HG02870 (cell line): ENCODE measurements at regions not wholly inside any gene's neighbourhood (a gene's known extent, or its start where the extent isn't known, plus 50 kb on each side); places are given as distances from the start of the nearest gene placed in this dataset.

ENCODE experiments used
- ATAC-seq: cut with Tn5 transposase; IDR thresholded peaks from one replicate; pipeline ENCODE4 v1.9.1; 2021; ENCODE audit warnings: mild to moderate bottlenecking, moderate library complexity; ENCODE audit not compliant: unreplicated experiment

DNA sequence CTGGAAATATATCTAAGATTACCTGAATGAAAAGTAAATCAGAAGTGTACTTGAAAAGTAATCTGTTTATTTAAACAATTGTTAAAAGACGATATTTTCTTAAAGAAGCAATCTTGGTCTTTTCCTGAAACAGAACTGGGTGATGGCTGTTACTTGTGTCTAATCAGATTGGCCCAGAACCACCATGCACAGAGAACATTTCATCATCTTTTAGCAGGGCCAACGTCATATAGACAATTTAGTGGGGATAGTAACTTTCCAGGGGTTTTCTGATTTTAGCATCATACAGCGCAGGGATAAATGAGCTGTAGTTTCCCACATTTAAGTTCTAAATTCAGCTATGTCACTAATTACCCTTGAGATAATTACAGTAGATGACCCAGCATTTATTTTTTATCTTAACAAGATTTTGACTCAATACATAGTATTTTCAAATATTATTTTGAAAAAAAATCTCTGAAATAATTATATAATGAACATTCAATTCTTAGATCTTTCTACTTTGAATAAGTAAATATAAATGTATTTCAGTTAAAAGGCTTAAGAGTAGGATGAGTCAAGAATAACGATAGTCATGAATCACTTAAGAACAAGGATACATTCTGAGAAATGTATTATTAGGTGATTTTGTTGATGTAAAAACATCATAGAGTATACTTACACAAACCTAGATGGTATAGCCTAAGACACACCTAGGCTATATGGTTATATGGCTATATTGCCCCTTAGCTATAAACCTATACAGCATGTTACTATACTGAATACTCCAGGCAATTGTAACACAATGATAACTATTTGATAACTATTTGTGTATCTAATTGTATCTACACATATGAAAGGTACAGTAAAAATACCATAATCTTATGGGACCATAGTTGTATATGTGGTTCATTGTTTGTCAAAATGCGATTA is 103.8 kb upstream of the MME start:
- no peak for ATAC-seq

DNA sequence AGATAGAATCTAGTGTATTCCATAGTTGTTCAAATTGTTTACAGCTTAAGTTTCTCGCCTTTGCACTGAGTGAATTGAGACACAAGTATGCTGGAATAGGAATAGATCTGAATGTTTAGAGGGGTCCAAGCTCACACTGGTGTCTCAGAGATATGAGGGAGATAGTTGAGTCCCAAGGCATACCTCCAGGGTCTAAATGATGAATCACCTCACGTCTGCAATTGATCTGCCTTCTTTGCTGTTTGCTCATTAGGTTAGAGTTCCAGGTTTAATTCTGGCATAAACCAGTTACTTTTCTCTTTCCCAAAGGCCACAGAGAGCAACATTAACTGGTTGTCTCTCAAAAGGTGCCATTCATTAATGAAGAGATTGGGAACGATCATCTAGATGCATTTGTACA is 106.3 kb upstream of the MME start:
- no peak for ATAC-seq

DNA sequence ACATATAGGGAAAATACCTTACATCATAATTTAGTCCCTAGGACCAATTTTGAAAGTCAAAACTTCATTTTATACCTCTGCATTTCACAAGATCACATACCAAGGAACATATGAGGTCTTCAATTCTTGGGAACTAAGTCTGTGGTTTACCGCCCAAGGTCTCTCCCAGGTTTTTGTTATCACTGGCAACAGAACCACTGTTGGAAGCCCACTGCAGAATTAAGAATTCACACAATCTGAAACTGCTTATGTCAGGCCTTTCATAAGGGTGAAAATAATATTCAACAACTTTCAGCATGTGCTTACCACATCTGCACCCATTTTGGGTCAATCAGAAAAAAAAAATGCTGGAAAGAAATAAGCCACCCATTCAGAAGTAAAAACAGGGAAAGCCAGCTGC is 107.2 kb upstream of the MME start:
- no peak for ATAC-seq

DNA sequence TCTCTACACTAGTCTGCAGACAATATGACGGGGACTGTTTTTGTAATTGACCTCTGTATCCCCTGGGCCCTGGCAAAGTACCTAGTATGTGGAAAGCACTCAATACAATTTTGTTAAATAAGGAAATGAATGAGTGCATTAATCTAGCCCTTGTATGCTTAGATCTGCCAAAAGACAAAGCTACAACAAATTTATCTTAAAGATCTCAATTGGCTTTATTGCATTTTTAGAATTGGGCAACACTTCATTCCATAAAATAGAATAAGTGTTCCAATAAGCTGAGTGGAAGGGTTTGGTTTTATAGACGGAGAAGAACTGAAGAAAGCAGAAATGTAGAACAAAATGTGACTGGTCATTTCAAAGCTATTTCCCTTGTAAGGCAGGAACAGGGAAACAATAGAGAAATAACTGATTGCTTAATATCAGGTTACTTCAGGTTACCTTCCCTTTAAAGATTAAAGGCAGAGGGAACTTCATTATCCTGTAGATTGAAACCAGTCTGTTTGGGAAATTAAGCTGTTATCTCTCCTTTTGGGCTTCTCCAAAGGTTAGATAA is 108.3 kb upstream of the MME start:
- no peak for ATAC-seq

DNA sequence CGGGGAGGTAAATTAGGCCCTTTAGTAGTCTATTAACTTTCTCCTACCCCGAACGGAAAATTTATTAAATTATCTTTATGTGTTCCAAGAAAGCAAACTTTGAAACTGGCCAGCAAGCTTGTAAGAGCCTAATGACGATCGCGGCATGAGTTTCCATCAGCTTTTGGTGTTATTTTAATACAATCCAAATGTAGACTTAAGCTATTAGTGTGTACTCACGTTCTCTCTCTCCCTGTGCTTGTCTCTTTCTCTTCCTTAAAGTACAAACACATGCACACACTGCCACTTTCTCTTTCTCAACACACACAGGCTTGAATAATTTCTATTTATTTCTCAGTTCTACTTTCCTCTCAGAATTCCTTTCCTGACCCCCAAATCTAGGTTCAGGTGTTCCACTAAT is 108.8 kb upstream of the MME start:
- ATAC-seq, result no peak

DNA sequence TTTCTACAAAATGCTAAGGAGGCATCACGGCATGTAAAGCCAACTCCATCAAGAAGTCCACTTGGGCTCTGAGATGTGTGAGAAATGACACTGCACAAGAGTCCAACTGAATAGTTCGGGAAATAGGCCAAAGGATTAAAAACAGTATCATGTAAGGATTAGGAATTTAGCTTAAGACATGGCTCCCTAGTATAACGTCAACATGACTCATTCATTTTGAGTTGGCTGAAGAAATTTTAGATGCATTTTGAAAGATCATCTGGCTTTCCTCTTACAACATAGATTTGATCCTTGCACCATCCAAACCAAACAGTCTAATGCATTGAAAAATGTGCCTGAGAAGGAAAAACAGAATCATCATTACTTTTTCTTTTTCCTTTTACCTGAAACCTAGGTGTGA is 109.3 kb upstream of the MME start:
- no peak for ATAC-seq

DNA sequence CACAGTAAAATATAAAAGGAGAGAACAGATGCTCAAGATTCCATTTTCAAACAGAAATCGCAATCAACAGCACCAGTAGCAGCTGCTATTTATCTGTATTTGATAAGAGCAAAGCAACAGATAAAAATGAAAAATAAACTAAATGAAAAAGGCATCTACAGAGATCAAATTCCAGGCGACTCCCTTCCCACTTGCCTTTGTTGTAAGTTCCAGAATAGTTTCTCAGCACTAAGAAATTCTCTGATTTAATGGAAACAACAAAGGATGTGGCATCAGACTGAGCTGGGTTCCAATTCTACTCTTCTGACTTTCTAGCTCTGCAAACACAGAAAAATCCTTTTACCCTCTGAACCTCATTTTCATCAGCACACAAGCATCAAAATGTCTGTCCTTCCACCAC is 110.8 kb upstream of the MME start:
- no peak for ATAC-seq

DNA sequence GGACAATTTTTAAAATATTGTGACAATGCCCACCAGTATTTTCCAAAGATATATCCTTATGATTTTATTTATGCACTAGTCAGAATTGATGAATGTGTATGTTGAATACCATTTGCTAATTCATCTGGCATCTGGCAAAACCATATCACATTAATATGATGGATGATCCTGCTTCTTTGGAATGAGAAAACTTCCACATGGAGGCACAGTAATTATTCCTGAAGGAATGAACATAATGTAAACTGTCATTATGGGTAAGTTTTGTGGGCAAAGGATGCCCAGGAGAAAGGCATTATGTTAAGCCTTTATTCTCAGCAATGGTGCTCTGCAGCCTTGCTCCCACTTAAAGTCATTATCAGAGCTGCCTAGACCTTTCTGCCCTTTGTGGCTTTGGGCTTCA is 113.0 kb upstream of the MME start:
- ATAC-seq, result no peak

DNA sequence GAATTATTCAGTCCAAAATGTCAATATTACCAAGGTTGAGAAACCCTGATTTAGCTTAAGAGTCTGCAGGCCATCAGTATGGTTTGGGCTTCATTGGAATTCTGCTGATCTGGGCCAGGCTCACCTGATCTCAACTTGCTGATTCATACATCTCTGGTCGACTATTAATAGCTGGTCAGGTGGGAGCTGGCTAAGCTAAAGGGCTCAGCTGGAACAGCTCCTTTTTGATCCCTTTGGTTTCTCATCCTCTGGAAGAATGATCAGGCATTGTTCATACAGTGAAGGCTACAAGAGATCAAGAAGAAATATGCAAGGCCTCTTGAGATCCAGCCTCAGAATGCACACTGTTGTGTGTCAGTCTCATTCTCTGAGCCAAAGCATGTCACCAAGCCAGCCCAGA is 123.3 kb upstream of the MME start:
- ATAC-seq, result no peak

DNA sequence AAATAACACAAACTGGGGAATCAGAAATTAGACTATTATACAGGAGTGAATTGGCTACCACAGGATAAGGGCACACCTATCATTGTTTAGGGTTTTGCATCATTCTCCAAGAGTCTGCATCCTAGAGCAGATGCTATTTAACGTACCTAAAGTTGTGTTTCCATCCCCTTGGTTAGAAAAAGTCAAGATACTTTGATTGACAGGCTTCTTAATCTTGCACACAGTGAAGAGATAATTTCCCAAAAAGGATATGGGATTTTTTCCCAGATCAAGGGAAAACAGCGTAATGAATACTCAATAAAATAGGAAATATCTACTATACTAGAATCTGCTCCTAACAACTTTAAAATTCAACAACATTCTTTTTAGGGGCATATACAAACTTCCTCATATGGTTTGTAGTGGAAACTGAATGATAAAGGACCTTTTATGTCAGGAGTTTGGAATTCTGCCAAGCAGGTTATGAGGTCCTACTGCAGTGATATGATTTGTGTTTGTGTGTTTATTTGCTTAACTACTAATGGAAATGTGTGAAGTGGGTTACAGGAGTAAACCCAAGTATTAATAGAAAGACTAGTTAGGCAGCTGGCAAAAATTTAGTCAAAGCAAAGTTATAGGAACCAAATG is 124.1 kb upstream of the MME start:
- no peak for ATAC-seq

DNA sequence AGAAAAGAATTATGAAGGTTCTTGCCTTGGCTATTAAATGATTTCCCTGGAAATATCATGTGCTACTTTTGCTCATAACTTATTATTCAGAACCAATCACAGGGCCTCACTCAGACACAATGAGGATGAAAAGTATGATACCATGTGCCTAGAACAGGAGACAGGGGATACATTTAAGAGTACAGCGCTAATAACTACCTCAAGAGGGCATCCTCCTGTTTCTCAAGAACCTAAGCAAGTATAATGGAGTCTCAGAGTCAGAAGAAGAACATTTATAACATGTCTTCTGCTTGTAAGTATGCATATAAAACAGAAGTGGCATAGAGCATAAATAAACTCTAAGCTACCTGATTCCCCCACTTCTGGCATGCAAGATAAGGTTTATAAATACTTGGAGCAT is 125.4 kb upstream of the MME start:
- ATAC-seq, result no peak

DNA sequence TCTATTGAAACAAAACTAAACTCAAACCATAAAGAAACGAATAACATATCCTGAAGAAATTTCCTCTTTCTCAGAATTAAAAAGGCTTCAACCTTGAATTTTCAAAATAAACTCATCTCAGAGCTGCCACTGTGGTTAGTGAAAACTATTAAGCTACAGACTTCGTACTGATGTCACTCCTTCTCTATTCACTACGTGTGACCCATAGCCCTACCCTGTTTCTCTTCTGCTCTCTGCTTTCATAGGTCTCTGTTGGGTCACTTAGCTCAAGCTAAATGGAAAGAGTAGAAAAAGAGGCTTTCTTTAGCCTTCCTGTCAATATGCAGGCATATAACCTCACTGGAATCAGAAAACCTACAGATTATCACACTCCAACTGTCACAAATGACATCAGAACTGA is 126.6 kb upstream of the MME start:
- no peak for ATAC-seq

DNA sequence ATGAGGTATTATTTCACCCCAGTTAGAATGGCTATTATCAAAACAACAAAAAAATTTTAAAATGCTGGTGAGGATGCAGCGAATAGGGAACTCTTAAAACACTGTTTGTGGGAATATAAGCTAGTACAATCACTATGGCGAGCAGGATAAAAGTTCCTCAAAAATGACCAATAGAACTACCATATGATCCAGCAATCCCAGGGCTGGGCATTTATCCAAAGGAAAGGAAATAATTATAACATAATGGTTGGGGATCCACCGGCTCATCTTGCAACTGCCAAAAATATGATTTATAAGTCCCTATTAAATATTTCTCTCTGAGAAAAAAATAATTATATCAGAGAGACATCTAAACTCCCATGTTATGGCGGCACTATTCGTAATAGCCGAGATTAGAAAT is 127.6 kb upstream of the MME start:
- no peak for ATAC-seq

DNA sequence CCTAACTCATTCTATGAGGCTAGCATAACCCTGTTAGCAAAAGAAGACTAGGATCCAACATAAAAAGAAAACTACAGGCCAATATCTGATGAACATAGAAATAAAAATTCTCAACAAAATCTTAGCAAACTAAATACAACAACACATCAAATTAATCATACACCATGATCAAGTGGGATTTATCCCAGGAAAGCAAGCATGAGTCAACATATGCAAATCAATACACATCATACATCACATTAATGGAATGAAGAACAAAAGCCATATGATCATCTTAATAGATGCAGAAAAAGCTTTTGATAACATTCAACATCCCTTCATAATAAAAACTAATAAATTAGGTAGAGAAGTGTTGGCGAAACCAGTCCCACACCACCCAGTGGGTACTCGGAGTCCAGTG is 136.1 kb upstream of the MME start:
- no peak for ATAC-seq

DNA sequence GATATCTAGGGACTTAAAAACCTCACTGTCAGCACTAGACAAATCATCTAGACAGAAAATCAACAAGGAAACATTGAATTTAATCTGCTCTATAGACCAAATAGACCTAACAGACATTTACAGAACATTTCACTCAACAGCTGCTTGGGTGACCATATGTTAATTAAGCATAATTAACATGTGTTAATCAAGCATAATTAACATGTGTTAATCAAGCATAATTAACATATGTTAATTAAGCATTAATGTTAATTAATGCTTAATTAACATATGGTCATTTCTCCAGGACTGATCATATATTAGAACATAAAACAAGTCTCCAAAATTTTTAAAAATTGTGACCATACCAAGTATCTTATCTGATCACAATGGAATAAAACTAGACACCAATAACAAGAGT is 137.3 kb upstream of the MME start:
- ATAC-seq, result no peak

DNA sequence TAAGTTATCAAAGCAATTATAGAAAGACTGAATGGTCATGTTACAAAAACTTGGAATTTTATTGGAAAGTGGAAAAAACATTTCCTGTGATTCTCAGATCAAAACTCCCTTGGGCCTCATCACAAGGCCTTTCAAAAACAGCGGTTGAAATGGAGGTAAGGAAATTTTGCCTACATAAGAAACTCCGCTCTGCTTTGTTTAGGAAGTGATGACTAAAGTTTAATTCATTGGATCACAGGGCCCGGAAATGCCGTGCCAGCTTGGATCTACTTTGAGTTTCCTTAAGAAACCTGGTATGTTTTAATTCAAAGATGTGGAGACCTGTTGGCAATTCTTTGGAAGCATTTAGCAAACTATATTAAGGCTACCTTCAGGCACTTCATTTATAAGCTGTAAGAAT is 143.9 kb upstream of the MME start:
- ATAC-seq, result no peak

DNA sequence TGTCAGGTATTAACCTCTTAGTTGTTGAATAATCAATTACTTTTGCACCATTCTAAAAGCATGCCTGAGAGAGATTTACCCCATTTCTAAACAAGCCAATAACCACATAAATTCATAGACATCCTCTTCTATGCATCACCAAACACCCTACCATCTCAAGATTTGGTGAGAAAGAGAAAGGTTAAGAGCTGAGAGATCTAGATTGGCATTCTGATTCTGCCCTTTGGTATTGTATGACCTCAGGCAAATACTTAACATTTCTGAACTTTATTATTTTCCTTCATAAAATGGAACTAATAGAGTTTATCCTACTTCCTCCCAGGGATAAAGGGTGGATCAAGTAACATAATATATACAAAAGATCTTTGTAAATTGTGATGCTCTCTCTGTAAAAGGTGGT is 146.5 kb upstream of the MME start:
- ATAC-seq, result no peak

DNA sequence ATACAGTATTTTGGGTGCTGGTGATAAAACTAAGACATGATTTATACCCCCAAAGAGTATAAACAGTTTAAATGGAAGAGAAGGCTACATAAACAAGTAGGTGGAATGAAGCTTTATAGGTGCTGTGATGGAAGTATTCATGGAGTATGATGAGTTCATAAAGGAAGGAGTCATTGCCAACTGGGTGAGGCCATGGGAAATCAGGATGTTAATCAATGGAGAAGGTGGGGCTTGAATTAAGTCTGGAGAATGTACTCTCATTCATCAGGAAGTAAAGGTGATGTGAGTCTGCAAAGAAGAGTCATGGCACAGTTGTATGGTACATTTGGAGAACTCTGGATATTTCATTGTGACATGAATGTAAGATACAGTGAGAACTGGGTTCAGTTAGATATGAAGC is 147.5 kb upstream of the MME start:
- ATAC-seq, result no peak

DNA sequence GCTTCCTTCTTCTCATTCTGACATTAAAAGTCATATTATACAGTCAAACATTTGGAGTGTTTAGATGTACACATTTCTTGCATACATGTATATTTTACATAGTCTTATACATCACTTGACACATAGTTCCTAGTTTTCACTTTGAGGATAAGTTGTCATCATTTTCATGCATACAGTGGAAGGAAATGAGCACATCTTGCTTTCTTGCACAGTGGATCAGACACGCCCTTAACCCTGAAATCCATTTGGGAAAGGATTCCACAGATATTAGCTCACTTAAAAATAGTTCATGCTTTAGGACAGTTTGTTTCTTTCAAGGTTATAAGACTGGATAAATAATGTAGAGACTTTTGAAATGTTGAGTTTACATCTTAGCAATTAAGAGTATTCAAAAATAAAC is 148.6 kb upstream of the MME start:
- no peak for ATAC-seq

DNA sequence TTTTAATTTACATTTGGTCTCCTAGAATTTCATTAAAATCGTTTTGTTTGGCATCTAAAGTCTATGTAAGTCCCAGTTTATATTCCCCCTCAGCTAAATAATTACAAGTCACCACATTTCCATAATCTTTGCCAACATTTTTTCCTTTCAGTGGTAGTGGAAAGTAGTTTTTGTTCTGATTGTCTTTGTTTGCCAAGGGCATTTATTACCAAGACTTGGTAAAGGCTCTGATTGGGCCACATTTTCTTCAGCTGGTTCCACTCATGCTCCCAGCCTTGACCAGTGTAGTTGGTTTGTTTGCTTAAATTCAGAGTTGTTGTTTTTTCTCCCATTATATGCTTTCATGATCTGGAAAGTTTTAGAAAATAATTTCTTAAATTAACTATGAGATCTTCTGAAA is 153.4 kb upstream of the MME start:
- no peak for ATAC-seq

DNA sequence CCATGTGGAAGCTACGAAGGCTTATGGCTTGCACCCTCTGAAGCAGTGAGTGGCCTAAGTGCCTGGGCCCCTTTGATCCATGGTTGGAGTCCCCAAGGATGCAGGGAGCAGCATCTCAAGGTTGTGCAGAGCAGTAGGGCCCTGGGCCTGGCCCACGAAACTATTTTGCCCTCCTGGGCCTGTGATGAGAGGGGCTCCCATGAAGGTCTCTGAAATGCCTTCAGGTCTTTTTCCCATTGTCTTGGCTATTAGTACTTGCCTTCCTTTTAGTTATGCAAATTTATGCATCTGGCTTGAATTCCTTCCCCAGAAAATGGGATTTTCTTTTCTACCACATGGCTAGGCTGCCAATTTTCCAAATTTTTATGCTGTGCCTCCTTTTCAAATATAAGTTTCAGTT is 158.8 kb upstream of the MME start:
- ATAC-seq, result no peak

DNA sequence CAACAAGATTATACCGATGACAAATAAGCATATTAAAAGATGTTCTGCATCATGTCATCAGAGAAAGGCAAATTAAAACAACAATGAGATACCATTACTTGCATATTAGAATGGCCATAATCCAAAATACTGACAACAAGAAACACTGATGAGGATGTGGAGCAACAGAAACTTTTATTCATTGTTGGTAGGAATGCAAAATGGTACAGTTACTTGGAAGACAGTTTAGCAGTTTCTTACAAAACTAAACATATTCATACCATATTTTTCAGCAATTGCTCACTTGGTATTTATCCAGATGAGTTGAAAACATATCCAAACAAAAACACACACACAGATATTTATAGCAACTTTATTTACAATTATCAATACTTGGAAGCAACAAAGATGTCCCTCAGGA is 160.9 kb upstream of the MME start:
- no peak for ATAC-seq
